Liver (tissue), 3 donors: ENCODE measurements at regions not wholly inside any gene's neighbourhood (a gene's known extent, or its start where the extent isn't known, plus 50 kb on each side); places are given as distances from the start of the nearest gene placed in this dataset.

Experiments used
- CTCF ChIP-seq: fragments of 150-350 bp; IDR thresholded peaks from 2 replicates; pipeline ENCODE4 v1.5.1; 2017; ENCODE audit warnings: improper control_type of control experiment, low read depth, low read length; ENCODE audit not compliant: missing input control
- EGR1 ChIP-seq, 2 donors: IDR thresholded peaks; 2 replicates each; pipeline ENCODE4 v1.6.1; 2016 to 2018; ENCODE audit warnings: antibody characterized with exemption in 2 of 2, low read depth in 2 of 2
- GABPA ChIP-seq, 2 donors: IDR thresholded peaks in 1 of 2; conservative IDR thresholded peaks in 1 of 2; 2 replicates each; pipeline ENCODE4 v1.6.1; 2016; ENCODE audit warnings: antibody characterized with exemption in 2 of 2, mild to moderate bottlenecking in 1 of 2, moderate library complexity in 1 of 2
- JUND ChIP-seq, 2 donors: IDR thresholded peaks; 2 replicates each; pipeline ENCODE4 v1.6.1; 2016; ENCODE audit warnings: antibody characterized with exemption in 2 of 2
- MAX ChIP-seq: IDR thresholded peaks from 2 replicates; pipeline ENCODE4 v1.6.1; 2016; ENCODE audit warnings: antibody characterized with exemption
- NR2F2 ChIP-seq: IDR thresholded peaks from 2 replicates; pipeline ENCODE4 v1.6.1; 2016; ENCODE audit warnings: antibody characterized with exemption
- RAD21 ChIP-seq, 2 donors: IDR thresholded peaks; 2 replicates each; pipeline ENCODE4 v1.6.1; 2016; ENCODE audit warnings: antibody characterized with exemption in 2 of 2, mild to moderate bottlenecking in 2 of 2
- REST ChIP-seq: IDR thresholded peaks from 2 replicates; pipeline ENCODE4 v1.6.1; 2016; ENCODE audit warnings: antibody characterized with exemption, mild to moderate bottlenecking
- RXRA ChIP-seq, 2 donors: IDR thresholded peaks; 2 replicates each; pipeline ENCODE4 v1.6.1; 2017 to 2018; ENCODE audit warnings: antibody characterized with exemption in 2 of 2, mild to moderate bottlenecking in 1 of 2
- SP1 ChIP-seq: IDR thresholded peaks from 2 replicates; pipeline ENCODE4 v1.6.1; 2018; ENCODE audit warnings: antibody characterized with exemption, mild to moderate bottlenecking
- TAF1 ChIP-seq: conservative IDR thresholded peaks from 2 replicates; pipeline ENCODE4 v1.6.1; 2016; ENCODE audit warnings: antibody characterized with exemption, mild to moderate bottlenecking
- YY1 ChIP-seq: IDR thresholded peaks from 2 replicates; pipeline ENCODE4 v1.6.1; 2016; ENCODE audit warnings: antibody characterized with exemption, mild to moderate bottlenecking
- ZBTB33 ChIP-seq: IDR thresholded peaks from 2 replicates; pipeline ENCODE4 v1.6.1; 2016; ENCODE audit warnings: antibody characterized with exemption
- donor health status: healthy.
- donor health status: healthy.

GRCh38 chr4:56123051-56123450 lies 174.3 kb downstream of the CEP135 start:
- TF ChIP-seq REST (no peak), CTCF (no peak), RXRA (IDR thresholded peaks at IDR 0.05) (no peak), YY1 (no peak), MAX (no peak), ZBTB33 (no peak), RAD21 (IDR thresholded peaks at IDR 0.05) (no peak), JUND (IDR thresholded peaks at IDR 0.05) (no peak), SP1 (no peak), TAF1 (no peak), GABPA (IDR thresholded peaks at IDR 0.05 in 1 of 2, conservative IDR thresholded peaks at IDR 0.05 in 1 of 2) (no peak), EGR1 (IDR thresholded peaks at IDR 0.05; ENCODE audit: low read depth in 2 of 2) (no peak), NR2F2 (no peak)
